ENCODE measurements at regions not wholly inside any gene's neighbourhood (a gene's known extent, or its start where the extent isn't known, plus 50 kb on each side); places are given as distances from the start of the nearest gene placed in this dataset.

DNA sequence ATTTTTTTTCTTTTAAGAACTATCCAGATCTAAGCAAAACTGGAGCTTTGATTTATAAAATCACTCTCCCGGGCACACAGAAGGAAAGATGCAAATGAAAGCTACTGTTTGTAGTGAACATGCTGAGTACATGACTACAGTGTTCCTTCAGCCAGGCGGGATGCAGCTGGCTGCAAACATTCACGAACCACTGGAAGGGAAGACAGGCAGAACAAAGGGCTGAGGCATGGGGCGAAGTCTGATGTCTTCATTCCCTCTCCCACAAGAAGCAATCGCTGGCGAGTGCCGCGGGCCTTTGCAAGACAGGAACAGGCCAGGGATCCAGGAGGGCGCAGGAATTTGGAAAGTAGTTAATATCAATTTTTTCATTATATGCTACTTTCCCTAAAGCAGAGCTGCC, 257.9 kb upstream of the AJAP1 start:
- DNase-seq: no peak

DNA sequence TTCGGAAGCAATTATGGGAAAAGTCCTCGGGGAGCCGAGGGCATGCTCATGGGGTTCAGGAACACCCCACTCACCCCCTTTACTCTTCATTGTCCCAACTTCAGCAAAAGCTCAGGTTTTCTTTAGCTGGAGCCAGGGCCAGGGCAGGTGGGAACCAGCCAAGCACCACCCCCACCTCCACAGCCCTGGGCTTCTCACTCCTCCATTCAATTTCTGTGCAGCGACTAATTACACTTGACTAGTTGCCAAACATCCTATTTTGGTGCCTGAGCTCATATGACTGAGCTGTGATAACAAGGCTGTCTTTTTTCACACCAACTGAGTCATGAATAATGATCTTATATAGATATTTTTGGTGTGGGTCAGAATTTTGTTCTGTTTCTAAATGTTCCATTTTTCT, 257.2 kb upstream of the AJAP1 start:
- DNase-seq: no peak

DNA sequence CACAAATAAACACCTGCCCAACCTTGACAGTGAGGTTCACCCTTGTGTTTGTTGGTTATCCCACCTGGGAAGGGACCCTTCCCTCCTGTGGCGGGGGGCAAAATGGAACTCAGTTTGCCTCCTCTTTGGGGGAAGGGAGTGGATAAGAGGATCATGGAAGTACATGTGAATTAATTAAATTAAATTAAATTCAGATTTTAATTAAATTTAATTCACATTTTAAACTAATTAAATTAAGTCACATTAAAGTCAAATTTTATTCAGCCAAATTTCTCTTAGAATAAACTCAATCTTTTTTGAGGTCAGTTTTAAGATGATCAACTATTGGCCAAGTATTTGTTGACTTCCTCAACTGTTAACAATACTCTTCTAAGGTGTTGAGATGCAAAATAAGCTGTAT, 252.4 kb upstream of the AJAP1 start:
- no peak for DNase-seq

DNA sequence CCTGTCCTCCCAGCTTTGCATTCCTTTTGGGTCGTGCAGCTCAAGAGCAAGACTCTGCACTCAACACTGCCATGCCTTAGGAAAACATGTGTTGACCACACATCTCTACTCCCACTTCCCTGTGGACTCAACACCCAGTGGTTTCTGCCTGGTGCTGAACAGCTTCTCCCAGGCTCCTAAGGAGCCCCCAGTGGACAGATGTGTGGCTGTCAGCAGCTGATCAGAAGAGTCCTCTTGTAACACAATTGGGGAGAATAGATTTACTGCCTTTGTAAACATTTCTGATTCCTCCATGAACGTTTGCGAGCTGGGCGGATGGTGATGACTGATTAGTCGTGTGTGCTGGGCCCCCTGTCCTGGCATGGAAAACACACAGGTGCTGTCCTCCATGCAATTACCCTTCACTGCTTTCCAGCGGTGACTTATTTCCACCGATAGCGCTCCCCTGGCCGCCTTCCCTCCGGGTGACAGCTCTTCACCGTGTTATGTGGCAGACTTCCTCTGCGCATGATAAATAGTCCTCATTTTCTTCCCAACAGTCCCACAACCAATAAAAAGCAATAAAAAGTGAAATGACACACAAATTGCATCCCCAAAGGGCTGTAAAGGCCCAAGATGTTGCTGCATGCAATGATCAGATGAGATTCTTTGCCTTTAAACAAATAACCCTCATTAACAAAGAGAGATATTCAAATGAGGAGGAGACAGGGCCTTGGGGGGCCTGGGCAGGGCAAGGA, 249.4 kb upstream of the AJAP1 start:
- no peak for DNase-seq

DNA sequence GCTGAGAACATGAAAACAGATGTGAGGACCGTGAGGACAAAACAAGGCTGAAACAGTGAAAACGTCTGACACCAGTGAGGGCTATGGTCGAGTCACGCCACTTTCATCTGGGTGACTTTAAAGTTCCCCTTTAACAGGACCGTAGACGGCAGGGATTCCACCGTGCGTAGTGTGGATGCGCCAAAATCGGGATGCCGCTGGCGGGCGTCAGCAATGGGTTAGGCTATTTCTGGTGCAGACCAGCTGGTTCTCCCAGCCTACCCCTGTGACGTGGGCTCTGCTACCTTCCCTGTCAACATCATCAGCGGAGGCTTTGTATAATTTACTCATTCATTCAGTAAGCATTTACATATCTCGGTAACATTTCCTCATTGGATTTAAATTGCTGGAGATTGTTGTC, 246.6 kb upstream of the AJAP1 start:
- no peak for DNase-seq

DNA sequence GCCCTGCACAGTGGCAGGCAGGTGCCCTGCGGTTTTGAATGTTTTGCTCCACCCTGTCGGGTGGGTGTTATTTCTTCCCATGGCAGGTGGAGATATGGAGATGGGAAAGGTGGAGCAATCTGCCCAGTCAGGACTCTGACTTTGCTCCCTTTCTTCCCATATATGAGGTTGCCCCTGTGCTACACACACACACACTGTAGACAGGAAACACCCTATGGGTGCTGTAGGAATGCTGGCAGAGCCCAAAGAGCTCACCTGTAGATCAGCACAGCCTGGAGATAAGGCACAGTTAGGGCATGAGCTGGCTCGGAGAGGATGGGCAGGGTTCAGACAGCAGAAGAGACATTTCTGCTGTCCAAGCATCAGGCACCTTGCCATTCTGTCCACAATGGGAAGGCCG, 246.0 kb upstream of the AJAP1 start:
- no peak for DNase-seq

DNA sequence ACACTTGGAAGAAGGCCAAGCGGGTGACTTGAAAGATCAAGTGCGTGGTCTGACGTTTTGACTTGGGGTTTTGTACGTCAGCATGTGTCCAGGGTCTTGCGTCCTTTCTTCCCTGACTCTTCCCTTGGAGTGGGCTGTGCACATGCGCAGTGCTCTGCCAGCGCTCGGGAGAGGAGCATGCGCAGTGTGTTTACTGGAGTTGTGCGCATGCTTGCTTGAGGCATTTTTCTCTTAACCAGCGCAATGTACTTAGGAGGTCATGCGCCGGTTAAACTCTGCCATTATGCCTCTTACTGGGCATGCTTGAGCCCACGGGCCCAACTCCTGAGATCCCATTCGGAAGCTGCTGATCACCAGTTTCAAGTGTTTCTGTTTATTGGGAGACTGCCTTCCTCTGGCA, 242.5 kb upstream of the AJAP1 start:
- DNase-seq: no peak

DNA sequence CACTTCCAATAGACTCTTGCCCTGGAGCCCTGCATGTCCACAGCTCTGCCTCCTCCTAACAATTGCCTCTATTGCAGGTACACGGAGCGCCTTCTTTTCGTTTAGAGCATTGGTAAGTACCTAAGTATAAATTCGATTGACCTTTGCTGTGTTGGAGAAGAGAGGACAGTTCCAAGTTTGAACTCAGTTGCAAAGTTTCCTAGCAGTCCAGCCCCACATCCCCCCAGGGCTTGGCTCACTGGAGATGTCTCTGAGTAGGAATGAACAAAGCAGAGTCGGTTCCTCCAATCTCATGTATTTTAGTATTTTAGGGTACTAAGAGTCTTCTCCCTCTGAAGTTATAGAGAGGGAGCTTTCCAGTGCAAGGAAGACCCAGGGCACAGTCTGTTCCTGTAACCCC, 238.9 kb upstream of the AJAP1 start:
- DNase-seq: no peak

DNA sequence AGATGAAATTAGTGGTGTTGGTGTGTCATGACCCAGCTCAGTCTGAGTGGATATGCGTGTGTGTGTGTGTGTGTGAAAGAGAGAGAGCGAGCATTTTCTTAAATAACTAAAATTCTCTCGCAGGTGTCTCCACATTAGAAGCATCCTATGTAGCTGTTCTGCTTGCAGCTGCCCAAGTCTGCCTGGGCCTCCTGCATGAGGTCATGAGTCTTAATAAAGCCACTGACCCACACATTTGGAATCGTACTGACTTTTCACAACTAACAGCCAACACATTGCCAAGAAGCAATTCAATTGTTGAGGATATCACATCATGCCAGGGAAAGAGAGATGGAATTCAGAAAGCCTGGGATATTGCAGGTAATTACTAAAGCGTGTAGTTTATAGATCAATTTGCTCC, 238.2 kb upstream of the AJAP1 start:
- no peak for DNase-seq

DNA sequence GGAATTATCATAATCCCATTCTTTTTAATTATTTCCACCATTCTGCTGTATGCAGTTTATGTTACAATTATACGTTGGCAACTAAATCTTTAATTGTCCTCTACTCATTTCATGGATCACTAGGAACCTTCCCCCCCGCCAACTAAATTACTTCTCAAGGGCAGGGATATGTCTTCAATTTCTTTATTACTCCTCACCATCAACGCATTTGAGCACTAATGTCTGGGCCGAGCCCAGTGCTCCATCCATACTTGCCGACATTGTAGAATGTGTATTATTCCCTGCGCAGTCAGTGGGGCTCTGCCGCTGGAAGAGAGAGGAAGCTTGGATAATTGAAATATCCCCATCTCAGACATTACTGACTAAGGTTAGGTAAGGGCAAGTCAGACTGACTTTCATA, 236.4 kb upstream of the AJAP1 start:
- DNase-seq: no peak

DNA sequence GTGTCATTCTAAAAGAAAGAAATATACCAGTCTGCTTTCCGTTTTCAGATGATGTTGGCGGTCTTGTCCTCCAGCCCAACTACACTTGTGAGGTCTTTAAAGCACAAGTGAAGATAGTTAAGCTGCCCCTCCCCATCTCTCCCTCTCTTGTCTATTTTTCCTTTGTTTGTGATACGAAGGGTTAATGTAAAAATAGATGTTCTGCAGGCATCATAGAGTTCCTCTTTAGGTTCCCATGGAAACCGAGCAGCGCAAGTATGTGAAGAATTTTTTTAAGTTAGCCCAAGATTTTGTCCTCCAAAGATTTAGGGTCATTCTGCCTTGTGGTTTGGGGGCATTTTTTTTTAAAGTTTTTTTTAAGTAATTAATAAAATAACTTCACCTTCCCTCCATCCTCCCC, 232.4 kb upstream of the AJAP1 start:
- DNase-seq: no peak

DNA sequence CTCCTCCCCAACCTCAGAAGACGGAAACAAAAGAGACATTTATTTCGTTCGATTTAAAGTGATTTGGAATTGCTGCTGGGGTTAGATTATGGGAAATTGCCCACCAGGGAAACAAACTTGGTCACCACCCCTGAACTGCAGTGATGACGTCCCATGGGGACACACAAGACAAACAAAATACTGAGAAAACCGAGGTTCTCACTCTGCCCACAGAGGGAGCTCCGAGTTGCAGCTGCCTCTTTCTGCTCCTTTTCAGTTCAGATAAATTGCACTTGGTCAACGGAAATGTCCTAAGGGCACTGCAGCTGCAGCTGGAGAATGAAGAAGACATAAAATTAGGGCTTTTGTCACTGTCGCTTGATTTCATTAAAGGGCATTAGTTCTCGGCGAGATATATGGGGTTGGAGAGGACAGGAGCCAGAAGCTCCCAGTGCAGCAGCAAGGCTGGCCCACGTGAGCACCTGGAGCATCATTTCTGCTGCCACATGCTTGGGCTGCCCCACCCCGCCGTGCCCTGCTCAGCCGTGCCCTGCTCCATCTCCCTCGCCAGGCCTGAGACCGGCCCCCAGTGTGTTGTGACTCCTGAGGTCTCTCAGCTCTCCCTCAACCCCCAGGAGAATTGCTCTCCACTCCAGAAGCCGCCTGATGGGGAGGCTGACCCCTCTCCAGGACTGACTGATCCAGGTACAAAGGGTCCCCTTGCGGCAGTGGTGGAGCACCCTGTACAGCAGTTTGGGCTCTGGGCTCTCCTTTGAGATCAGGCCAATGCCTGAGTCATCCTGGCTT, 231.7 kb upstream of the AJAP1 start:
- no peak for DNase-seq

DNA sequence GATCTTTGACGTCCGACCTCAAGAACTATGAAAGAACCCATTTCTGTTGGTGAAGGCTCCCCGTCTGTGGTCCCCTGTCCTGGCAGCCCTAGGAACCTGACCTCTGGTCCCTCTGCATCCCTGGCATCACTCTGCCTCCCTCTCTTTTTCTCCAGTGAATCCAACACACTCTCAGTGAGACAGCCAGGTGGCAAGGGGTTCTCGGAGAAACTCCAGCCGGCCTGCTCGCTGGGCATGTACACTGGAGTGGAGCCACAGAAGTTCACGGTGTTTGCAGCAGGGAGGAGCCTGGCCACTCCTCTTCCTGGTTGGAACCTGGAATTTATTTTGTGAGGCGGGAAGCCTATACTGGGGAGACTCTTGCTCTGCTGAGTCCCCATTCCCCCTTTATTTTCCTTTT, 230.2 kb upstream of the AJAP1 start:
- DNase-seq: no peak

DNA sequence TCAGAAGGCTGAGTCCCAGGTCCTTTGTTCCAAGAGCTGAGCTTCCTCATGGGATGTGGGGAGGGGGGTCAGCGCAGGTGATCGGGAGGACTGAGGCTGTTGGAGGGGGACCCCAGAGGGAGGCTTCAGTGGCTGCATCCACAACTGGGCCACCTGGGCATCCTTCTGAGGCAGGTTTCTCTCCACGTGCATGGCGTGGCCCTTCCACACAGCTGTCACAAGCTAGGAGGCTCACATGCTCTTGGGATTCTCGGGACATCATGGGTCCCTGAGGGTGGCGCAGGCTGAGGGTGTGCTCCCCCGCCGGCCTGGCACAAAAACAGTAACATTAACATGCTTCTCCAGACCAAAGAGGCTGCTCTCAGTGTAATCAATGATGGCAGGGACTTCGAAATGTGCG, 229.6 kb upstream of the AJAP1 start:
- no peak for DNase-seq

DNA sequence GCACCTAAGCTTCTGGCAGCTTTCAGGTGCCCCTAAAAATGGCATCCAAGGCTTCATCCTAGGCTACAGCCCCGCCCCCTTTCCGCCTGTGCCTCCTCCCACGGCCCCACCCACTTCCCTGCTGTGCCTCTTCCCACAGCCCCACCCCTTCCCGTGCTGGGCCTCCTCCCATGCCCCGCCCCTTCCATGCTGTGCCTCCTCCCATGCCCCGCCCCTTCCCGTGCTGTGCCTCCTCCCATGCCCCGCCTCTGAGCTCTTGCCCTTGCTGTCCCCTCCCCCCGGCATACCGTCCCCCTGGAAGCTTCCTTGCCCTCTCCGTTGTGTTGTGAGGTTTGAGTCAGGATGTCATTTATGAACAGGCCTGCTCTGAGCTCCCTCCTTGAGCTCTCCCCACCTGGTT, 228.5 kb upstream of the AJAP1 start:
- no peak for DNase-seq

DNA sequence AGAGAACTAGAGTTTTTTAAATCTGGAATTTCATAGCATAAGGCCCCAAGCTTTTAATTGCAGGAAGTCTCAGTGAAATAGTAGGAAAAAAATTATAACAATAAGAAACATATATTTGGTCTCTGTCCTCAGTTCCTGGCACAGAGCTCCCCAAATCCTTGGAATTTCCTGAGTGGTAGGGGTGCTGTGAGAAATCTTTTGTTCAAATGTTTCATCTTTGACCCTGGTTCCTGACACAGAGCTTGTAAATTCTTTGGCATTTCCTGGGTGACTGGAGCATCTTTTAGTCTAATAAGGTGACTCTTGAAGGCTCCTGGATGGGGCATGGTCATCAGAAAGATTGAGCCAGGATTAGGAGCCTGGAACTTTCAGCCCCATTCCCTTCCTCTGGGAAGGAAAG, 225.7 kb upstream of the AJAP1 start:
- DNase-seq: no peak

DNA sequence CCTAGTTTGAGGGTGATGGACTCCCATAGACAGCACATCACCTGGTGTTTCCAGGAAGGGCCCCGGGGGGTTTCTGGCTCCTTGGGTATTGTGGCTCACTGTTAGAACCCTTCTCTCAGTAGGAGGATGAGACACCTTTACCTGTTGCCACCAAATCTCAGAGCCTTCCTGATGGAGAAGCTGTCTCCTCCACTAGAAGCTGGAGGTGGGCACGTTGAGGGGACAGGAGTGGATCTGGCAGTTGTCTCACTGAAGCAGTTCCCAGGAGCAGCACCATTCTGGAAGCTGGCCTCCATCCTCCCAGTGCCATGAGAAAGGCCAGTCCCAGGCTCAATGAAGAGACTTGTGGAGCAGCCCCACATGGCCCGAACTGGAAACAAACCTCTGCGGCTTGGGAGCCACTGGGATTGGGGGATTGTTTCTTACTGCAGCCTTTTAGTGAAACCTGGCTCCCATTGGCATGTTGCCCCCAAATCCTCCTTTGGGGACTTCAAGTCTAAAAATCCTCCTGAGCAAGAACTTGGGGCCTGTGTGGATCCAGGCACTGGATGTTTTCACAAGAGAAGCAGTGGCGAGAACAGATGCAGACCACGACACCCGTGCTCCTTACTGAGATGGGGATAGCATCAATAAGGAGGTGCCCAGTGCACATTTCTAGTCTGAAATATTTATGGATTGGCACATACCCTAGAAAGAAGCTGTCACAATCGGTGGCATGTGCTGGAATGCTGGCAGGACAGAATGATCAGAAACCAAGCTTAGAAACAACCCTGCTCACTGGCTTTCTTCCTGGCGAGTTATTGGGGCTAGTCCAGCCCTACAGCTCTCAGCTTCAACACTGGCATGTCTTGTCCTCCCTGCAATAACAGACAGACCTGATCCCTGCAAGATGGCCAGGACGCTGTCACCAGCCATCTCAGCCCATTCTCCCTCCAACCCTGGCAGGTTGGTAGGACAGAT, 223.7 kb upstream of the AJAP1 start:
- DNase-seq: no peak

DNA sequence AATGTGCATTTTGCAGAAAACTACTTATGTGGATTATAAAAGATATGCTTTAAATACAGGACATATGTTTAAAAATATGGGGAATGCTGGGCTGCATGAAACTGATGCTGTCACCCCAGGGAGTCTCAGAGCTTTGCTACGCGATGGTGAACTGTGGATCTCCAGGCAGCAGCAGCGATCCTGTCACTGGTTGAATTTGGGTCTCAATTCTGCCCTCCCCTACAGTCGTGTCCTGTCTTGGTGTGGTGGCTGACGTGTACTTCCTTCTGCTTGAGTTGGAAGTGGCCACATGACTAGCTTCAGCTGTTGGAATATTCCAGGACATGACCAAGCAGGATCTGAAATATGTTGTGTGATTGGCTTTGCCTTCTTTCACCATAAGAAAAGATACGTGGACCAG, 222.9 kb upstream of the AJAP1 start:
- DNase-seq: no peak

DNA sequence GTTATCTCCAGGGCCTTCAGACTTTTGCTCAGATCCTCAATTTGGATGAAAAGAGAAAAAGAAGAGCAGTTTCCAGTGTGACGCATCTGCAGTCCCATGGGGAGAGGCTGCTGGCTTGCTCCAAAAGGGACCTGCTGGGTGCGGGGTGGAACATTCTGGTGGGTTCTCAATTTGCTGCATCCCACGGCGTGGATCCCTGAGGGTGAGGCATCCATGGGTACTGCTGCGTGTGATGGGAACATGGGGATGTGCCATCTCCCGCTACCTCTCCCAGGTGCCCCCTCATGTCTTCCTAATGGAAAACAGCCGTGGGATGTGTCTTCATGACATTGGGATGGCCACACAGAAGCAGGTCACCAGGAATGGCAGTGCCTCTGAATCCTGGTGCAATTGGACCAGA, 221.3 kb upstream of the AJAP1 start:
- DNase-seq: no peak

DNA sequence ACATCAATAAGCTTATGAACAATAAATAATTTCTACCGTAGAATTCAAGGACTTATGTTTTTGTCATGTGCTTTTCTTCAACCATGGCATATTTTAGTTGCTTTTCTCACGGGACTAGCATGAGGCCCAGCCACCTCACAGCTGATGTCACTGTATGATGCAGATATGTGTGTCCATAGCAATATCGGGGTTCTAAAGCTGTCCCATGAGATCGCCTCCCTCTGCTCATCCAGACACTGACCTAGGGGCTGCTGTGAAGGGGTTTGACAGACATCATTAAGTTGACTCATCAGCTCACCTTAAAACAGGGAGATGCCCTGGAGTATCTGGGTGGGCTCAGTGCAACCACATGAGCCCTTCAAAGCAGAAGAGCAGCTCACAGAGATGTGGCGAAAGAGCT, 210.3 kb upstream of the AJAP1 start:
- DNase-seq: no peak

DNA sequence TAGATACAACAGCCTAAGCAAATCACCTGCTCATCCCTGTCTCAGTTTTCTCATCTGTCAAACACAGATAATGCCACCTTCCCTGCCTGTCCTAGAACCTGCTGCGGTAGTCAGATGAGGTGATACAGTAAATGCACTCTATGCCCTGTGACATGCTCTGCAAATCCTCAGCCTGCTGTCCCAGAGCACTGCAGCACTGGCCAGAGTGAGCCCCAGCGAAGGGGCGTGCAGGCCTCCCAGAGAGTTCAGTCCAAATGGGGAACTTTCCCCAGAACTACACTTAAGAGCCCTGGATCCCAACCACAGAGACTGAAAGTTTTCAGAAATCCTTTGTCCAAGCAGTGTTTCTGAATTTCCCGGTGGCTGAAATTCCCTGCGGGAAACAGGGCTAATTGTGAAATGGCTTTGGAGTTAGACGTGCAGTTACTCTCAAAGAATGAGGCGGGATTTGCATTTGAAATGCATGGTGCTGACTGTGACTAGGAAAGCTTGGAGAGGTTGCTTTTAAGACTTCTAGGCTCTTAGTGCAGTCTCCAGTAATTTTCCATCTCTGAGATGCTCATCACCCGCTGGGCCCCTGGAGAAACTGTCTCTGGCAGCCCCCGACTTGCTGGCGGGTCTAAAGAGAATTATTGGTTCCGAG, 206.5 kb upstream of the AJAP1 start:
- DNase-seq: no peak

DNA sequence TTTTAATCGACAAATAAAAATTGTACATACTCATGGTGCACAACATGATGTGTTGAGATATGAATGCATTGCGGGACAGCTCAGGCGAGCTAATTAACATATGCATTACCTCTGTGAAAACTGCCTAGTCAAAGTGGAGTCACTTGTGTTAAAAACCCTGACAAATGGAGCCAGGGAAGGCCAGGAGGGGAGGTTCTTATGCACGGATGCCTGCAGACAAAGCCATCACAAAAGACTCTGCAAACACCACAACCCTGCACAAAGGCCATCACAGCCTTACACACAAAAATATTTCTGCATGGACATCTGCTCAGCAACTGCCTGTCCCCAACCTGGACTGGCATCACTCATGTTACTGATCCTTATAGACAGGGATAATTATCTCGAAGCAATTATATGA, 204.4 kb upstream of the AJAP1 start:
- DNase-seq: no peak

DNA sequence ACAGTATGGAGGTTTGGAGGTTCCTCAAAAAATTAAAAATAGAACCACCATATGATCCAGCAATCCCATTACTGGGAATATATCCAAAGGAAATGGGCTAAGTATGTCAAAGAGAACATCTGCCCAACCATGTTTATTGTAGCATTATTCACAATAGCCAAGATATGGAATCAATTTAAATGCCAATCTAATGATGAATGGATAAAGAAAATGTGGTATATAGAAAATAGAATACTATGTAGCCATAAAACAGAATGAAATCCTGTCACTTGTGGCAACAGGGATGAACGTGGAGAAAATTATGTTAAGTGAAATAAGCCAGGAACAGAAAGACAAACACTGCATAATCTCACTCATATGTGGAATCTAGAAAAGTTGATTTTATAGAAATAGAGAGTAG, 201.7 kb upstream of the AJAP1 start:
- no peak for DNase-seq
